HCT116 (cell line): ENCODE measurements at regions not wholly inside any gene's neighbourhood (a gene's known extent, or its start where the extent isn't known, plus 50 kb on each side); places are given as distances from the start of the nearest gene placed in this dataset.

Source experiments
- ATAC-seq: fragments of 200-7000 bp; cut with Tn5 transposase; 2 replicates; pipeline ENCODE4 v1.9.1; 2020; ENCODE audit warnings: mild to moderate bottlenecking, moderate library complexity
- BruUV-seq: library from RNA; stranded (reverse); fragments of 400-500 nt; replicated peaks from 2 replicates; lab custom pipeline; 2021; lab: Mats Ljungman, UMichigan
- CTCF ChIA-PET: fragments of 300-600 bp; sonication (Branson Sonifier 250); formaldehyde crosslinking; loops from one replicate; lab custom pipeline; 2021; ENCODE audit warnings: antibody characterized with exemption; lab: Charles Lee
- POLR2A ChIA-PET: fragments of 300-600, 350-600 bp; sonication (Branson Sonifier 250); formaldehyde crosslinking; loops from one replicate; lab custom pipeline; 2021; ENCODE audit warnings: antibody characterized with exemption; lab: Charles Lee
- RAD21 ChIA-PET, 2 experiments: fragments of 300-600 bp; sonication (Branson Sonifier 250); formaldehyde crosslinking; loops; one replicate each; lab custom pipeline; 2023; ENCODE audit warnings: low total read pairs in 2 of 2; ENCODE audit not compliant: uncharacterized antibody in 2 of 2, unreplicated experiment in 2 of 2, low non-redundant PET in 1 of 2; lab: Charles Lee
- DNase-seq: peaks from one replicate; pipeline ENCODE4 v3.0.0-alpha.2; 2010; ENCODE audit warnings: low read depth, low spot score
- H2AFZ ChIP-seq: fragments of 200-600 bp; shearing (Covaris generic), sonication (generic); 2 replicates; pipeline ENCODE4 v1.6.1; 2017; ENCODE audit warnings: low read depth, mixed run types, mixed read lengths, antibody characterized with exemption, low read length; ENCODE audit not compliant: poor library complexity, severe bottlenecking
- H3K27ac ChIP-seq: 2 replicates; pipeline ENCODE4 v1.5.1; 2012; ENCODE audit warnings: low read depth, low read length
- H3K27me3 ChIP-seq: fragments of 200-600 bp; sonication (generic); 2 replicates; pipeline ENCODE4 v1.6.1; 2016; ENCODE audit warnings: mixed run types, low read length, mixed read lengths; ENCODE audit not compliant: insufficient read depth
- H3K36me3 ChIP-seq, 2 experiments: fragments of 200-500 bp in 1 of 2; fragments of 200-600 bp in 1 of 2; sonication (Bioruptor generic) in 1 of 2; sonication (generic) in 1 of 2; 2 replicates each; pipeline versions ENCODE4 v1.5.1 to v1.6.1; 2014 to 2016; ENCODE audit warnings: low read length in 2 of 2, inconsistent platforms in 1 of 2, mixed read lengths in 1 of 2, mixed run types in 1 of 2; ENCODE audit not compliant: insufficient read depth in 2 of 2, control insufficient read depth in 1 of 2
- H3K4me1 ChIP-seq, 2 experiments: fragments of 200-600 bp in 1 of 2; sonication (generic) in 1 of 2; 2 replicates each; pipeline versions ENCODE4 v1.5.1 to v1.6.1; 2012 to 2017; ENCODE audit warnings: low read length in 2 of 2, inconsistent platforms in 1 of 2, mild to moderate bottlenecking in 1 of 2, mixed read lengths in 1 of 2, mixed run types in 1 of 2, moderate library complexity in 1 of 2; ENCODE audit not compliant: insufficient read depth in 2 of 2, control insufficient read depth in 1 of 2
- H3K4me2 ChIP-seq: fragments of 200-600 bp; sonication (generic); 2 replicates; pipeline ENCODE4 v1.6.1; 2017; ENCODE audit warnings: mixed run types, low read length, mixed read lengths
- H3K4me3 ChIP-seq, 2 experiments: fragments of 200-600 bp in 1 of 2; sonication (generic) in 1 of 2; replicated peaks in 1 of 2; 2 replicates each; pipeline ENCODE4 v1.5.1; 2011 to 2016; ENCODE audit warnings: low read length in 2 of 2, control low read depth in 1 of 2, low read depth in 1 of 2, mild to moderate bottlenecking in 1 of 2, mixed read lengths in 1 of 2, mixed run types in 1 of 2
- H3K79me2 ChIP-seq: fragments of 200-600 bp; sonication (generic); 2 replicates; pipeline ENCODE4 v1.6.1; 2017; ENCODE audit warnings: mild to moderate bottlenecking, mixed run types, low read length, moderate library complexity, mixed read lengths; ENCODE audit not compliant: insufficient read depth
- H3K9ac ChIP-seq: fragments of 200-600 bp; sonication (generic); 2 replicates; pipeline ENCODE4 v1.6.1; 2016; ENCODE audit warnings: low read length, mixed read lengths
- H3K9me2 ChIP-seq: fragments of 200-600 bp; sonication (generic), shearing (Covaris generic); 2 replicates; pipeline ENCODE4 v1.6.1; 2017; ENCODE audit warnings: mixed run types, mild to moderate bottlenecking, moderate library complexity; ENCODE audit not compliant: insufficient read depth
- H3K9me3 ChIP-seq, 2 experiments: fragments of 200-500 bp in 1 of 2; fragments of 200-600 bp in 1 of 2; sonication (Bioruptor generic) in 1 of 2; sonication (generic) in 1 of 2; 2 replicates each; pipeline ENCODE4 v1.6.1; 2014 to 2017; ENCODE audit warnings: low read length in 2 of 2, mixed read lengths in 2 of 2, inconsistent platforms in 1 of 2, low read depth in 1 of 2, mild to moderate bottlenecking in 1 of 2, mixed run types in 1 of 2, moderate library complexity in 1 of 2; ENCODE audit not compliant: control insufficient read depth in 1 of 2, insufficient read depth in 1 of 2
- H4K20me1 ChIP-seq: fragments of 200-600 bp; sonication (generic), shearing (Covaris generic); 2 replicates; pipeline ENCODE4 v1.6.1; 2017; ENCODE audit warnings: mixed run types, mild to moderate bottlenecking, moderate library complexity; ENCODE audit not compliant: insufficient read depth
- CEBPB ChIP-seq: IDR thresholded peaks from 2 replicates; pipeline ENCODE4 v1.6.1; 2012; ENCODE audit warnings: low read depth
- EZH2phosphoT487 ChIP-seq: fragments of 200-600 bp; IDR thresholded peaks from 2 replicates; pipeline ENCODE4 v1.6.1; 2018; ENCODE audit warnings: antibody characterized with exemption, borderline replicate concordance
- RAD21 ChIP-seq: IDR thresholded peaks from 2 replicates; pipeline ENCODE4 v1.6.1; 2012; ENCODE audit warnings: low read depth, mild to moderate bottlenecking
- SRF ChIP-seq: IDR thresholded peaks from 2 replicates; pipeline ENCODE4 v1.6.1; 2012; ENCODE audit warnings: low read depth
- YY1 ChIP-seq: IDR thresholded peaks from 2 replicates; pipeline ENCODE4 v1.6.1; 2011; ENCODE audit warnings: low read length, low read depth, moderate library complexity, mild to moderate bottlenecking; ENCODE audit not compliant: insufficient replicate concordance; ENCODE audit errors: extremely low read depth
- ZNF274 ChIP-seq: fragments of 200-500 bp; sonication (Bioruptor generic); IDR thresholded peaks from 2 replicates; pipeline ENCODE4 v1.6.1; 2014; ENCODE audit warnings: mild to moderate bottlenecking, low read depth, low read length, inconsistent platforms
- intact Hi-C: fragments of 100-400 bp; cut with micrococcal nuclease; formaldehyde crosslinking; loops from 2 replicates; pipeline ENCODE4 v1.10.0; 2022
- TF ChIP-seq, protein P1 (sequence below): IDR thresholded peaks from 2 replicates; pipeline ENCODE4 v1.6.1; 2011; ENCODE audit warnings: mild to moderate bottlenecking, low read length, moderate library complexity; ENCODE audit not compliant: insufficient replicate concordance; ENCODE audit errors: extremely low read depth

DNA sequence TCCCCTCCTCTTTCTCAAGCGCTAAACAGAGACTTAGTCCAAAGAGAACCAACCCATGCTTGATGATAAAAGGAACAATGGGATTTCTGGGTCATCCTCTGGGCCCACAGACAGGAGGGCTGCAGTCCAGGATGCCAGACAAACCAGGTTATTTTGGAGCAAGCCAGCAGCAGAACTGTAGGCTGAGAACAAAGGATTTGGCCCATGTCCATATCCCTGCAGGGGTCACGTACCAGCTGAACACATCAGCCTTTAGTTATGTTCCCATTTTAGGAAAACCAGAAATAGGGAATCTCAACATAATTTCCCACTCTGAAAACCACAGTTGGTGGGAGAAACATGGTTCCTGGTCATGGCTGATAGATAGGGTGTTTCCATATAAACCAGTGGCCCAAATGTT, 533.6 kb upstream of the CADM1 start (continued):
- TF ChIP-seq YY1: no peak
- no peak for TF ChIP-seq EZH2phosphoT487
- TF ChIP-seq ZNF274: no peak
- no peak for TF ChIP-seq SRF
- TF ChIP-seq, protein P1, sequence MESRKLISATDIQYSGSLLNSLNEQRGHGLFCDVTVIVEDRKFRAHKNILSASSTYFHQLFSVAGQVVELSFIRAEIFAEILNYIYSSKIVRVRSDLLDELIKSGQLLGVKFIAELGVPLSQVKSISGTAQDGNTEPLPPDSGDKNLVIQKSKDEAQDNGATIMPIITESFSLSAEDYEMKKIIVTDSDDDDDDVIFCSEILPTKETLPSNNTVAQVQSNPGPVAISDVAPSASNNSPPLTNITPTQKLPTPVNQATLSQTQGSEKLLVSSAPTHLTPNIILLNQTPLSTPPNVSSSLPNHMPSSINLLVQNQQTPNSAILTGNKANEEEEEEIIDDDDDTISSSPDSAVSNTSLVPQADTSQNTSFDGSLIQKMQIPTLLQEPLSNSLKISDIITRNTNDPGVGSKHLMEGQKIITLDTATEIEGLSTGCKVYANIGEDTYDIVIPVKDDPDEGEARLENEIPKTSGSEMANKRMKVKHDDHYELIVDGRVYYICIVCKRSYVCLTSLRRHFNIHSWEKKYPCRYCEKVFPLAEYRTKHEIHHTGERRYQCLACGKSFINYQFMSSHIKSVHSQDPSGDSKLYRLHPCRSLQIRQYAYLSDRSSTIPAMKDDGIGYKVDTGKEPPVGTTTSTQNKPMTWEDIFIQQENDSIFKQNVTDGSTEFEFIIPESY: no peak
- no peak for TF ChIP-seq RAD21

DNA sequence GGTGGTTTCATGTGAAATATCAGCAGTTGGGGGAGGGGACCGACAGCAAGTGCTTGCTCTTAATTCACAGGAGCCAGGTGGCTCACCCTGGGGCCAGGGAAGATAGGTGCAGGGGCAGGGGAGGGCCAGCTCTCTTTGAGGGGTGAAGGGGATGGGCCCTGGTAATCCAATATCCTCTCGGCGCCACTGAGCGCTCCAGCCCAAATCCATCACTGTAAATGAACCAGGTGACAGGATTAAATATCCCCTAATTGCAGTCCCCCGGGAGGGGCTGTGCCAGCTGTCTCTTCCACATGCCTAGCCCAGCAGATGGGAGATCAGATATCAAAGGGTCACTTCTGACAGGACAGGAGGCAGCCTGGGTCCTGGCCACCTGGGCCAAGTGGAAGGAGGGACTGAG, 531.8 kb upstream of the CADM1 start:
- H3K27me3 ChIP-seq: no peaks in the 10 kb centered on the region

More for the DNA sequence above, 531.8 kb upstream of the CADM1 start:
- RAD21 ChIA-PET: no interaction called here
- ATAC-seq: no peak
- BruUV-seq: no TSS peak
- TF ChIP-seq YY1 (no peak), CEBPB (no peak), RAD21 (no peak)
- TF ChIP-seq, all 23 proteins: peak for 0
- intact Hi-C loops: no loop called here
- no peak overlapping the region for H3K4me3 ChIP-seq
- CTCF ChIA-PET: no interaction called here
- no peaks in the 10 kb centered on the region for H3K9me3 ChIP-seq
- POLR2A ChIA-PET: no interaction called here
- H3K4me1 ChIP-seq: no peaks in the 10 kb centered on the region
- no peaks in the 10 kb centered on the region for H4K20me1 ChIP-seq
- no peak for DNase-seq
- H3K36me3 ChIP-seq: no peaks in the 10 kb centered on the region
- H3K4me2 ChIP-seq: no peak overlapping the region
- no peak overlapping the region for H2AFZ ChIP-seq
- H3K27ac ChIP-seq: no peak overlapping the region
- H3K9me2 ChIP-seq: no peaks in the 10 kb centered on the region
- H3K79me2 ChIP-seq: no peaks in the 10 kb centered on the region
- no peak overlapping the region for H3K9ac ChIP-seq
